Stomach (tissue), 8 donors: ENCODE measurements at regions not wholly inside any gene's neighbourhood (a gene's known extent, or its start where the extent isn't known, plus 50 kb on each side); places are given as distances from the start of the nearest gene placed in this dataset.

ENCODE experiments used
- DNase-seq, 2 donors: peaks; one replicate each; pipeline versions ENCODE4 v3.0.0 to v3.0.0-alpha.2; 2013 to 2019
- H3K27ac ChIP-seq, 5 donors: fragments of 200-600 bp in 4 of 5; sonication (generic) in 4 of 5; one replicate each; pipeline ENCODE4 v1.5.1; 2013 to 2019; ENCODE audit warnings: mild to moderate bottlenecking in 1 of 5, moderate library complexity in 1 of 5
- H3K27me3 ChIP-seq, 3 donors: fragments of 200-600 bp; sonication (generic); one replicate each; pipeline ENCODE4 v1.5.1; 2017 to 2019; ENCODE audit warnings: mixed run types in 1 of 3
- H3K36me3 ChIP-seq, 4 donors: fragments of 200-600 bp; sonication (generic); 1 replicate in 3 of 4; 2 replicates in 1 of 4; pipeline ENCODE4 v1.5.1; 2016 to 2019
- H3K4me1 ChIP-seq, 4 donors: fragments of 200-600 bp; sonication (generic); one replicate each; pipeline ENCODE4 v1.5.1; 2016 to 2019
- H3K4me3 ChIP-seq, 4 donors: fragments of 200-600 bp; sonication (generic) in 3 of 4; one replicate each; pipeline ENCODE4 v1.5.1; 2016 to 2019; ENCODE audit warnings: mild to moderate bottlenecking in 1 of 4
- H3K9me3 ChIP-seq, 4 donors: fragments of 200-600 bp; sonication (generic); one replicate each; pipeline ENCODE4 v1.5.1; 2016 to 2019
- EP300 ChIP-seq: sonication (generic); formaldehyde crosslinking; IDR thresholded peaks from one replicate; pipeline ENCODE4 v1.6.1; 2017; ENCODE audit warnings: antibody characterized with exemption
- POLR2A ChIP-seq, 4 donors: fragments of 450-650 bp; IDR thresholded peaks; one replicate each; pipeline ENCODE4 v1.6.1; 2016; ENCODE audit warnings: antibody characterized with exemption in 4 of 4, control low read depth in 2 of 4, mild to moderate bottlenecking in 1 of 4, moderate library complexity in 1 of 4
- POLR2AphosphoS5 ChIP-seq, 3 donors: sonication (generic); formaldehyde crosslinking; IDR thresholded peaks; one replicate each; pipeline ENCODE4 v1.6.1; 2016; ENCODE audit warnings: antibody characterized with exemption in 3 of 3
- WGBS, 5 donors: extraction: QIAGEN DNeasy Blood & Tissue Kit in 3 of 5; methylation state at CpG; one replicate each; pipeline versions ENCODE4 v1.1.5 to v1.1.7; 2013 to 2018; 5-methylcytosine and 5-hydroxymethylcytosine counted together
- intact Hi-C: fragments of 100-400 bp; cut with DNase I; formaldehyde crosslinking; loops from one replicate; pipeline ENCODE4 v1.15.1; 2023; ENCODE audit warnings: low total_unique reads
- TF ChIP-seq, protein P1 (sequence below), 7 experiments: fragments of 450-650 bp in 4 of 7; fragments of 200-600 bp in 3 of 7; sonication (generic) in 3 of 7; IDR thresholded peaks; one replicate each; pipeline ENCODE4 v1.5.1; 2016 to 2019; ENCODE audit warnings: antibody characterized with exemption in 7 of 7, control low read depth in 2 of 7, mild to moderate bottlenecking in 1 of 7
- donor health status: healthy with polysubstance abuse.
- donor health status: Bipolar disorder and iron deficiency.
- donor health status: healthy.

- DNase-seq, result no peak
- Histone ChIP-seq H3K9me3 (peaks cover 0 to 11% (median 8%) of the 10 kb centered on the region in 4 donors), H3K4me1 (peaks cover 0 to 6% (median 0%) of the 10 kb centered on the region in 4 donors), H3K27me3 (peaks cover 0 to 95% (median 47%) of the 10 kb centered on the region in 3 donors), H3K36me3 (no peaks in the 10 kb centered on the region), H3K4me3 (no peak overlapping the region), H3K27ac (no peak overlapping the region)
- intact Hi-C loops, result no loop called here
- no peak for TF ChIP-seq EP300
- TF ChIP-seq, protein P1, sequence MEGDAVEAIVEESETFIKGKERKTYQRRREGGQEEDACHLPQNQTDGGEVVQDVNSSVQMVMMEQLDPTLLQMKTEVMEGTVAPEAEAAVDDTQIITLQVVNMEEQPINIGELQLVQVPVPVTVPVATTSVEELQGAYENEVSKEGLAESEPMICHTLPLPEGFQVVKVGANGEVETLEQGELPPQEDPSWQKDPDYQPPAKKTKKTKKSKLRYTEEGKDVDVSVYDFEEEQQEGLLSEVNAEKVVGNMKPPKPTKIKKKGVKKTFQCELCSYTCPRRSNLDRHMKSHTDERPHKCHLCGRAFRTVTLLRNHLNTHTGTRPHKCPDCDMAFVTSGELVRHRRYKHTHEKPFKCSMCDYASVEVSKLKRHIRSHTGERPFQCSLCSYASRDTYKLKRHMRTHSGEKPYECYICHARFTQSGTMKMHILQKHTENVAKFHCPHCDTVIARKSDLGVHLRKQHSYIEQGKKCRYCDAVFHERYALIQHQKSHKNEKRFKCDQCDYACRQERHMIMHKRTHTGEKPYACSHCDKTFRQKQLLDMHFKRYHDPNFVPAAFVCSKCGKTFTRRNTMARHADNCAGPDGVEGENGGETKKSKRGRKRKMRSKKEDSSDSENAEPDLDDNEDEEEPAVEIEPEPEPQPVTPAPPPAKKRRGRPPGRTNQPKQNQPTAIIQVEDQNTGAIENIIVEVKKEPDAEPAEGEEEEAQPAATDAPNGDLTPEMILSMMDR (IDR thresholded peaks at IDR 0.05), result no peak
- 79 to 85% (median 82%) methylated on average over 14 to 15 of the region's 15 CpGs for WGBS, 5 donors
Observed at GRCh38 chr5:176727983-176728675, 80.8 kb downstream of the TSPAN17 start.

DNA sequence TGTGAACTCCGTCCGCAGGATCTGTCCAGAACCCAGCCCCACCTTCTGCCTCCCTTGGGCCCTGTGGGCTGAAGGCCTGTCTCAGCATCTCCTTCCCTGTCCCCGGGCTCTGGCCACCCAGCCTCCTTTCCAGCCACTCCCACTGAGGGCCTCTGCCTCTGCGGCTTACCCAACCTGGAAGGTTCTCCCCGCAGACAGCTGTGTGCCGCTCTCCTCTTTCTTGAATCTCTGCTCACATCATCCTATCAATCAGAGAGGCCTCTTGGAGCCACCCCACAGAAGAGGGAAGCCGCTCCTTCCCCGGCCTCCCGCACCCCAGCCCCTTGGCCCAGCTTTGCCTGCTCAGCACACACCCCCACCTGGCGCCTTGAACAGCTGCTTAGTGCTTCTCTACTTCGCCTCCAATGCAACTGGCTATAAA lies 81.5 kb upstream of the UNC5A start:
- DNase-seq, result no peak
- H3K27me3 ChIP-seq, result peaks cover 0 to 95% (median 54%) of the 10 kb centered on the region in 3 donors
- intact Hi-C loops, result no loop called here

DNA sequence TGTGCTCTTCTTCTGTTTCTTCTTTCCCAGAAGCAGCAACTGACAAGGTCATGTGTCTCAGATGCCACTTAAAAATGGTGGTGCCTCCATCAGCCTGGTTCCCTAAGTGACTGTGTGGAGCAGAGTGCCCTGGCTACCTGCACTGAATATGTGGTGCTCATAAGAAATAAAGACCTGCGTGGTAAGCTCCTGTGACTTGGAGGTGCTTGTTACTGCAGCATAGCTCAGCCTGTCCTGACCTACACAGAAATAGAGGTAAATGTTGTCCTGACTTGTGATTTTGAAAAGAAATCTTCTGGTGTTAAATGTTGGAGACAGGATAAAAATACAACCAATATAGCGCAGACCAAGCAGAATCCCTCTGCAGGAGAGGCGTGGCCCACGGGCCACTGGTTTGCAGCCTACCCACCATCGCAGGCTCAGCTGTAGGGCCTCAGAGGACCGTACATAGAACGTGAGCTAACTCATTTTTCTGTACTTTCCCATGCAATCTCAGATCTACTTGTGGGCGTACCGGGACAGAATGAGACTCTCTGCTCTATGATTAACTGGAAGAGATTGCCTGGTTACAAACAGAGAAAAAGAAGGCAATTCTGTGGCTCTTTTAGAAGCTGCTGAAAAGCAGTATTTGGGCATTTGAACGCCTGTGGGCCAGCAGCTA lies 79.4 kb upstream of the UNC5A start:
- H3K27ac ChIP-seq, result no peak overlapping the region
- H3K27me3 ChIP-seq, result peaks cover 0 to 96% (median 49%) of the 10 kb centered on the region in 3 donors
- intact Hi-C loops, result no loop called here
- peaks cover 0 to 2% (median 0%) of the 10 kb centered on the region in 4 donors for H3K4me1 ChIP-seq
- no peak for DNase-seq
- no peak for TF ChIP-seq POLR2A (IDR thresholded peaks at IDR 0.05)
- no peak overlapping the region for H3K4me3 ChIP-seq
- H3K9me3 ChIP-seq, result peaks cover 0 to 11% (median 8%) of the 10 kb centered on the region in 4 donors
- WGBS, 5 donors, result 85 to 94% (median 88%) methylated on average over 10 of the region's 10 CpGs
- no peaks in the 10 kb centered on the region for H3K36me3 ChIP-seq

More for the DNA sequence above, 81.5 kb upstream of the UNC5A start:
- H3K4me3 ChIP-seq, result no peak overlapping the region
- TF ChIP-seq POLR2AphosphoS5 (IDR thresholded peaks at IDR 0.05) (no peak), EP300 (no peak), POLR2A (IDR thresholded peaks at IDR 0.05) (no peak)
- TF ChIP-seq, protein P1 (IDR thresholded peaks at IDR 0.05), result no peak
- H3K4me1 ChIP-seq, result peaks cover 0 to 6% (median 0%) of the 10 kb centered on the region in 4 donors
- peaks cover 0 to 11% (median 8%) of the 10 kb centered on the region in 4 donors for H3K9me3 ChIP-seq
- H3K27ac ChIP-seq, result no peak overlapping the region
- no peaks in the 10 kb centered on the region for H3K36me3 ChIP-seq
- WGBS, 5 donors, result 67 to 79% (median 71%) methylated on average over 11 of the region's 11 CpGs

- Histone ChIP-seq H3K4me1 (no peaks in the 10 kb centered on the region), H3K27ac (no peak overlapping the region), H3K9me3 (peaks cover 0 to 11% (median 8%) of the 10 kb centered on the region in 4 donors), H3K4me3 (no peak overlapping the region), H3K27me3 (peaks cover 5 to 96% (median 49%) of the 10 kb centered on the region in 3 donors), H3K36me3 (no peaks in the 10 kb centered on the region)
- 60 to 66% (median 60%) methylated on average over 7 of the region's 7 CpGs for WGBS, 5 donors
- no peak for DNase-seq
- TF ChIP-seq POLR2A (IDR thresholded peaks at IDR 0.05), result no peak
- TF ChIP-seq, protein P1 (IDR thresholded peaks at IDR 0.05), result no peak
- TF ChIP-seq EP300, result no peak
- TF ChIP-seq POLR2AphosphoS5 (IDR thresholded peaks at IDR 0.05), result no peak
- intact Hi-C loops, result no loop called here
Observed at GRCh38 chr5:176731506-176732160, 78.7 kb upstream of the UNC5A start.
